Fibroblast of the aortic adventitia (primary cell): ENCODE measurements at regions not wholly inside any gene's neighbourhood (a gene's known extent, or its start where the extent isn't known, plus 50 kb on each side); places are given as distances from the start of the nearest gene placed in this dataset.

Source experiments
- DNase-seq: peaks from one replicate; pipeline ENCODE4 v3.0.0-alpha.2; 2010; ENCODE audit warnings: low read depth
- H3K4me3 ChIP-seq: 2 replicates; pipeline ENCODE4 v1.5.1; 2011; ENCODE audit warnings: low read depth, mild to moderate bottlenecking, control low read depth, low read length, moderate library complexity
- TF ChIP-seq, protein P1 (sequence below): IDR thresholded peaks from 2 replicates; pipeline ENCODE4 v1.5.1; 2011; ENCODE audit warnings: mild to moderate bottlenecking, low read length, control low read depth, inconsistent platforms; ENCODE audit not compliant: insufficient read depth

DNA sequence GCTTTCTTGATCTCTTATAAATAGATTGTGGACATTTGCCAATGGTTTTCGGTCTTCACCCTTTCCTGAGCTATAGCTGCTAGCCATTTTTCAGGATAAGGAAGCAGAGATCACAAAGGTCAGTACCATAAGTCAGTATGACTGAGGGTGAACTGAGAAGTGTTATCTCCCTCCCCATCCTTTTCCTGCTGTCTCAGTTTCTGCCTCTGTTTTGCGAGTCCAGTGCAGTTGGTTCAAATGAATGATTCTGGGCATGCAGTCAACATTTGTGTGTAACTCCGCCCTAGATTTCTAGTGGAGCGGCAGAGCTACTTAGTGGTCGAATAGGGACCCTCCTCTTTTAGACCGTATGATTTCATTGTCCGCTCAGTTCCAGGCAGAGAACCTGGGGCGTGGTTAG lies 460.8 kb upstream of the ARGLU1 start:
- TF ChIP-seq, protein P1, sequence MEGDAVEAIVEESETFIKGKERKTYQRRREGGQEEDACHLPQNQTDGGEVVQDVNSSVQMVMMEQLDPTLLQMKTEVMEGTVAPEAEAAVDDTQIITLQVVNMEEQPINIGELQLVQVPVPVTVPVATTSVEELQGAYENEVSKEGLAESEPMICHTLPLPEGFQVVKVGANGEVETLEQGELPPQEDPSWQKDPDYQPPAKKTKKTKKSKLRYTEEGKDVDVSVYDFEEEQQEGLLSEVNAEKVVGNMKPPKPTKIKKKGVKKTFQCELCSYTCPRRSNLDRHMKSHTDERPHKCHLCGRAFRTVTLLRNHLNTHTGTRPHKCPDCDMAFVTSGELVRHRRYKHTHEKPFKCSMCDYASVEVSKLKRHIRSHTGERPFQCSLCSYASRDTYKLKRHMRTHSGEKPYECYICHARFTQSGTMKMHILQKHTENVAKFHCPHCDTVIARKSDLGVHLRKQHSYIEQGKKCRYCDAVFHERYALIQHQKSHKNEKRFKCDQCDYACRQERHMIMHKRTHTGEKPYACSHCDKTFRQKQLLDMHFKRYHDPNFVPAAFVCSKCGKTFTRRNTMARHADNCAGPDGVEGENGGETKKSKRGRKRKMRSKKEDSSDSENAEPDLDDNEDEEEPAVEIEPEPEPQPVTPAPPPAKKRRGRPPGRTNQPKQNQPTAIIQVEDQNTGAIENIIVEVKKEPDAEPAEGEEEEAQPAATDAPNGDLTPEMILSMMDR: no peak
- DNase-seq: no peak
- no peak overlapping the region for H3K4me3 ChIP-seq

DNA sequence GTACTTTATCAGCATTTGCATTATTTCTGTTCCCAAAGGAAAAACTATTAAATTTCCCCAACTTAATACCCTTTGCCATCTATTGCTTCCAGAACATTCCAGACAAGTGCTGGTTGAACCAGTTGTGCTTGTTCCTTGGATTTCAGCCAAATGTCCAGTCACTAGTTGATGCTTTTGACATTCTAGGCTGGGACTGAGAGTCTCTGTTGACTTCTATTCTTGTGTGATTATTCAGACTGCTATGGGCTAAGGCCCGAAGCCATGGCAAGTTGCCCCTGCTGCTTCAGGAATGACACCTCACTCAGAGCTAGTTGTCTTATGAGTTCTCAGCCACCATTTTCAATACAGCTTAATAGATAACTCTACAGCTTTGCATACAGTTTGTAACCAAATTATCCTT lies 458.1 kb upstream of the ARGLU1 start:
- DNase-seq: no peak
- no peak overlapping the region for H3K4me3 ChIP-seq
- TF ChIP-seq, protein P1: no peak

DNA sequence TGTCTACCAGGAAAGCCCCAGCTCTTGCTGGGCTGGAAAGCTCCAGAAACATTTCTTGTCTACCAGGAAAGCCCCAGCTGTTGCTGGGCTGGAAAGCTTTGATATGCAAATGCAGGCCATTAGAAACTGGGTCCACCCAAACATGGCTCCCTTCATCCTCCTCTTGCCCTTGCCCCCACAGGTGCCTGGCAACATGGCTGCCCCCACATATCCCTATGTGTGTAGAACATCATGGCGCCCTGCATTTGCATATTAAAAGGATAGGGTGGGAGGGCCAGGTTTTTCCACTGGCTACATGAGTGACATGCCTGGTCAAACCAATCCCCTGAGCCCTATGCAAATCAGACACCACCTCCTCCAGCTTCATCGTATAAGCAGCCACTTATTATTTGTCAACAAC lies 455.4 kb upstream of the ARGLU1 start:
- TF ChIP-seq, protein P1: no peak
- DNase-seq: no peak
- no peak overlapping the region for H3K4me3 ChIP-seq

DNA sequence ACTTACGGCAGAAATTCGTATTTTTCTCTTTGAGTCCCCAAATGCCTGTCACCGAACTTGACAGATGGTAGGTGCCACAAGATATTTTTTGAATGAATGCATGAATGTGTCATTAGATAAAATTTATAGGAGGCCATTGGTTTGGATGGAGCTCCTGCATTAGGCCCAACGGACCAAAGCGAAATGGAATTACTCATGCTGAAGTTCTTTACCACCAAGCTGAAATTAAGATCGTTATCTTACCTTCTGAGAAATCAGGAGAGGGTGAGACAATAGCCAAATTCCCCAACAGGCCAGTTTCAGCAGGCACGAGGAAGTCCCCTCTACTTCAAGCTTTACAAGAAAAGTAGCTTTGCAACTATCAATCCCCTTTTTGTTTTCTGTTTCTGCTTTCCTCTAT lies 452.5 kb upstream of the ARGLU1 start:
- TF ChIP-seq, protein P1: no peak
- no peak overlapping the region for H3K4me3 ChIP-seq
- DNase-seq: no peak

DNA sequence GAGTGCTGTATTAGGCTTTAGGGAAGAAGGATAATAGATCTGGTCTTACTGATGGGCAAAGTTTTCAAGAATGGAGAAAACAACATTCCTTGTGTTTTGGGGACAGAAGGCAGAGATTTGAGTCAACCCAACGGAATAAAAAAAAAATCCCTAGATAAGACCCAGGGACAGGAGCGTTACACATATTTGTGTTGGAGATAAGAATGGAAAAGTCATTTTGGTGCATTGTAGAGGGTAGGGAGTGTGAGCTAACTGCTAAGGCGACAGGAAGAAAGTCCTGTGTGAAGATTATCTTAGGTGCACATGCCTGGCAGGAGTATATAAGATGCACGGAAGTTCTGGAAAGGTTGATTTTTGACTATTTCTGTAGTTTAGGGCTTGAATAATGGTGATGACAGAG lies 450.3 kb upstream of the ARGLU1 start:
- TF ChIP-seq, protein P1: no peak
- H3K4me3 ChIP-seq: no peak overlapping the region
- no peak for DNase-seq

DNA sequence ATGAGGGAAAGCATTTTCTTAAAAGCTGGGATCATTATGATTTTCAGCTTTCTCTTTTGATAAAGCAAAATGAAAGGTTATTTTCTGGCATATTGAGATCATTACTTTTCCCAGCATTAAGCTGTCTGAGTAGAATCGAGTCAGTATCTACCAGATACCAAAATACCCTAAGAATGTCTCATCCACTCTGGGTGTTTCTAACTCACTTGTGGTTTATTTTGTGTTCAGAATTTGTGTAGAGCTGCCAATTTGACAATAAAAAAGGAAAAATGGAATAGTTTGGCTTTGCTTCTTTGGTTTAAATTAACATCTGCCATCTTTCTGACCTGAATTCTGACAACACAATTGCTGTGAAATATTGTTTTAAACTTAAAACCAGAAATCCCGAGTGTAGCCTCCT lies 438.7 kb upstream of the ARGLU1 start:
- TF ChIP-seq, protein P1: no peak
- no peak for DNase-seq
- H3K4me3 ChIP-seq: no peak overlapping the region

DNA sequence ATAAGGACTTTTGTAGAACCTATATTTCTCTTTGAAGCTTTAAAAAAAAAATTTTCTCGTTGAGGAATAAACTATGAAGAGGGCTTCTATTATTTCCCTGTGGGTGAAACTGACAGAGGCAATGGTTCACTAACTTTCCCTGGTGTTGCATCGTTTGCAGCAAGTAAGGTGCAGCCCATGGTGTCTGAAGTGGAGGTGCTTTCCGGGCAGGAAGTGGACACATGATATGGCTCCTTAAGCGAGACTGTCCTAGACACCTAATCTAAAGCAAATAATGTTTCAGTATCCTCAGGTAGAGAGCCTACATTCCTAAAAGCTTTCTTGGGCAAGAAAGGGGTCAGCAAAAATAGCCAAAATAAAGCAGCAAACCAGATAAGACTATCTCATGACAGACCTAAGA lies 437.6 kb upstream of the ARGLU1 start:
- DNase-seq: no peak
- TF ChIP-seq, protein P1: no peak
- H3K4me3 ChIP-seq: no peak overlapping the region
